ENCODE measurements at regions not wholly inside any gene's neighbourhood (a gene's known extent, or its start where the extent isn't known, plus 50 kb on each side); places are given as distances from the start of the nearest gene placed in this dataset.

DNA sequence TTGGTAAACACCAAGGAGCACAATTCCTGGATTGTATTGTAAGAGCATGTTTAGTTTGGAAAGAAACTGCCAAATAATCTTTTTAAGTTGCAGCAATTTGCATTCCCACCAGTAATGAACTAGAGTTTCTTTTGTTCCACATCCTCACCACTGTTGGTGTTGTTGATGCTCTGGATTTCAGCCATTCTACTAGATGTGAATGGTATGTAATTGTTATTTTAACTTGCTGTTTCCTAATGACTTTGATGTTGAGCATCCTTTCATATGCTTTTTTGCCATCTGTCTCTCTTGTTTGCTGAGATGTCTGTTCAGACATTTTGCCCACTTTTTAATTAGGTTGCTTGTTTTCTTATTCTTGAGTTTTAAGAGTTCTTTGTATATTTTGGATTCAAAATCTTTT lies 1654.1 kb downstream of the GRIK2 start:
- H3K9me3 ChIP-seq (ENCODE audit: control insufficient read depth, insufficient read depth, low read depth, low read length), result no peaks in the 10 kb centered on the region
- BruUV-seq (replicated peaks), result no TSS peak
- no peaks in the 10 kb centered on the region for H3K27me3 ChIP-seq (ENCODE audit: control insufficient read depth, insufficient read depth, low read length)
- in situ Hi-C loops (cut with HindIII; ENCODE audit: low pct_unique_long_range_greater_than_20kb, low sequenced_read_pairs) (no loop called here), intact Hi-C loops (cut with micrococcal nuclease; ENCODE audit: unreplicated experiment) (no loop called here)
- no peak overlapping the region for H3K27ac ChIP-seq (ENCODE audit: low read length)
- no peak overlapping the region for H3K4me3 ChIP-seq (ENCODE audit: low read depth in 2 of 2, low read length in 2 of 2)
- ChIA-PET CTCF (no interaction called here), POLR2A (no interaction called here)
- no peaks in the 10 kb centered on the region for H3K36me3 ChIP-seq (ENCODE audit: control insufficient read depth, insufficient read depth, low read length)
- ATAC-seq, result no peak
- H3K4me1 ChIP-seq (ENCODE audit: control insufficient read depth, insufficient read depth, low read length), result no peaks in the 10 kb centered on the region
- no peak for DNase-seq (ENCODE audit: low read depth, low spot score)
- TF ChIP-seq, protein P1, sequence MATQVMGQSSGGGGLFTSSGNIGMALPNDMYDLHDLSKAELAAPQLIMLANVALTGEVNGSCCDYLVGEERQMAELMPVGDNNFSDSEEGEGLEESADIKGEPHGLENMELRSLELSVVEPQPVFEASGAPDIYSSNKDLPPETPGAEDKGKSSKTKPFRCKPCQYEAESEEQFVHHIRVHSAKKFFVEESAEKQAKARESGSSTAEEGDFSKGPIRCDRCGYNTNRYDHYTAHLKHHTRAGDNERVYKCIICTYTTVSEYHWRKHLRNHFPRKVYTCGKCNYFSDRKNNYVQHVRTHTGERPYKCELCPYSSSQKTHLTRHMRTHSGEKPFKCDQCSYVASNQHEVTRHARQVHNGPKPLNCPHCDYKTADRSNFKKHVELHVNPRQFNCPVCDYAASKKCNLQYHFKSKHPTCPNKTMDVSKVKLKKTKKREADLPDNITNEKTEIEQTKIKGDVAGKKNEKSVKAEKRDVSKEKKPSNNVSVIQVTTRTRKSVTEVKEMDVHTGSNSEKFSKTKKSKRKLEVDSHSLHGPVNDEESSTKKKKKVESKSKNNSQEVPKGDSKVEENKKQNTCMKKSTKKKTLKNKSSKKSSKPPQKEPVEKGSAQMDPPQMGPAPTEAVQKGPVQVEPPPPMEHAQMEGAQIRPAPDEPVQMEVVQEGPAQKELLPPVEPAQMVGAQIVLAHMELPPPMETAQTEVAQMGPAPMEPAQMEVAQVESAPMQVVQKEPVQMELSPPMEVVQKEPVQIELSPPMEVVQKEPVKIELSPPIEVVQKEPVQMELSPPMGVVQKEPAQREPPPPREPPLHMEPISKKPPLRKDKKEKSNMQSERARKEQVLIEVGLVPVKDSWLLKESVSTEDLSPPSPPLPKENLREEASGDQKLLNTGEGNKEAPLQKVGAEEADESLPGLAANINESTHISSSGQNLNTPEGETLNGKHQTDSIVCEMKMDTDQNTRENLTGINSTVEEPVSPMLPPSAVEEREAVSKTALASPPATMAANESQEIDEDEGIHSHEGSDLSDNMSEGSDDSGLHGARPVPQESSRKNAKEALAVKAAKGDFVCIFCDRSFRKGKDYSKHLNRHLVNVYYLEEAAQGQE (IDR thresholded peaks at IDR 0.05; ENCODE audit: insufficient read depth in 1 of 2, low read depth in 2 of 2, low read length in 1 of 2), result no peak
- TF ChIP-seq POLR2AphosphoS5 (IDR thresholded peaks at IDR 0.05; ENCODE audit: low read depth, low read length), result no peak
- TF ChIP-seq TCF7L2 (IDR thresholded peaks at IDR 0.05; ENCODE audit: low read depth, low read length), result no peak
- TF ChIP-seq SIN3A (IDR thresholded peaks at IDR 0.05; ENCODE audit: borderline replicate concordance, insufficient read depth, low read depth, low read length), result no peak
- TF ChIP-seq, protein P2, sequence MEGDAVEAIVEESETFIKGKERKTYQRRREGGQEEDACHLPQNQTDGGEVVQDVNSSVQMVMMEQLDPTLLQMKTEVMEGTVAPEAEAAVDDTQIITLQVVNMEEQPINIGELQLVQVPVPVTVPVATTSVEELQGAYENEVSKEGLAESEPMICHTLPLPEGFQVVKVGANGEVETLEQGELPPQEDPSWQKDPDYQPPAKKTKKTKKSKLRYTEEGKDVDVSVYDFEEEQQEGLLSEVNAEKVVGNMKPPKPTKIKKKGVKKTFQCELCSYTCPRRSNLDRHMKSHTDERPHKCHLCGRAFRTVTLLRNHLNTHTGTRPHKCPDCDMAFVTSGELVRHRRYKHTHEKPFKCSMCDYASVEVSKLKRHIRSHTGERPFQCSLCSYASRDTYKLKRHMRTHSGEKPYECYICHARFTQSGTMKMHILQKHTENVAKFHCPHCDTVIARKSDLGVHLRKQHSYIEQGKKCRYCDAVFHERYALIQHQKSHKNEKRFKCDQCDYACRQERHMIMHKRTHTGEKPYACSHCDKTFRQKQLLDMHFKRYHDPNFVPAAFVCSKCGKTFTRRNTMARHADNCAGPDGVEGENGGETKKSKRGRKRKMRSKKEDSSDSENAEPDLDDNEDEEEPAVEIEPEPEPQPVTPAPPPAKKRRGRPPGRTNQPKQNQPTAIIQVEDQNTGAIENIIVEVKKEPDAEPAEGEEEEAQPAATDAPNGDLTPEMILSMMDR (IDR thresholded peaks at IDR 0.05), result no peak

DNA sequence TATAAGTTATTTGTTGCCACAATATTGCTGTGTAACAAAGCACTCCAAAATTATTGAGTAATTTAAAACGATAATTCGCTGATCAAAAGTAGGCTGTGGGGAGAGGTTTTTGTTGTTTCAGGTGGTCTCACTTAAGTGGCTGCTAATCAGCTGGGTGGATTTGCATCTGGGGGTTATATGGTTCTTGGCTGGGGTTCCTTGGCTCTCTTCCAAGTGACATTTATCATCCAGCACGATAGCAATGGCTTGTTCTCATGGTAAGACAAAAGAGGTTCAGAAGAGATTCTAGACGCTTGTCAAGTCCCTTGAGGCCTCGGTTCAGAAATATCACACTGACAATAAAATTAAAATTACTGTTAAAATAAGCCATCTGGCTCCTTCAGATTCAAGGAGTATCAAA lies 1648.8 kb downstream of the GRIK2 start:
- Histone ChIP-seq H3K27me3 (ENCODE audit: control insufficient read depth, insufficient read depth, low read length) (no peaks in the 10 kb centered on the region), H3K36me3 (ENCODE audit: control insufficient read depth, insufficient read depth, low read length) (no peaks in the 10 kb centered on the region), H3K27ac (ENCODE audit: low read length) (no peak overlapping the region), H3K9me3 (ENCODE audit: control insufficient read depth, insufficient read depth, low read depth, low read length) (no peaks in the 10 kb centered on the region), H3K4me3 (ENCODE audit: low read depth in 2 of 2, low read length in 2 of 2) (no peak overlapping the region), H3K4me1 (ENCODE audit: control insufficient read depth, insufficient read depth, low read length) (no peaks in the 10 kb centered on the region)
- ChIA-PET POLR2A (no interaction called here), CTCF (no interaction called here)
- in situ Hi-C loops (cut with HindIII; ENCODE audit: low pct_unique_long_range_greater_than_20kb, low sequenced_read_pairs) (no loop called here), intact Hi-C loops (cut with micrococcal nuclease; ENCODE audit: unreplicated experiment) (no loop called here)
- DNase-seq (ENCODE audit: low read depth, low spot score) (no peak), ATAC-seq (no peak)
- no TSS peak for BruUV-seq (replicated peaks)
- TF ChIP-seq, protein P2 (IDR thresholded peaks at IDR 0.05), result no peak
- TF ChIP-seq TCF7L2 (IDR thresholded peaks at IDR 0.05; ENCODE audit: low read depth, low read length) (no peak), POLR2AphosphoS5 (IDR thresholded peaks at IDR 0.05; ENCODE audit: low read depth, low read length) (no peak), SIN3A (IDR thresholded peaks at IDR 0.05; ENCODE audit: borderline replicate concordance, insufficient read depth, low read depth, low read length) (no peak)
- TF ChIP-seq, protein P1 (IDR thresholded peaks at IDR 0.05; ENCODE audit: insufficient read depth in 1 of 2, low read depth in 2 of 2, low read length in 1 of 2), result no peak

Measured in Panc1 (cell line).